ENCODE measurements at regions not wholly inside any gene's neighbourhood (a gene's known extent, or its start where the extent isn't known, plus 50 kb on each side); places are given as distances from the start of the nearest gene placed in this dataset.

- TF ChIP-seq CTCF (conservative IDR thresholded peaks at IDR 0.05; ENCODE audit: low read depth, low read length), result peak; percentile 51
- no peak for TF ChIP-seq EZH2 (IDR thresholded peaks at IDR 0.05; ENCODE audit: borderline replicate concordance, low read depth, low read length, poor library complexity, severe bottlenecking)
Observed at GRCh38 chr7:123054357-123055133, 59.0 kb upstream of the TAS2R16 start.

All from A673 (cell line).